ENCODE measurements at regions not wholly inside any gene's neighbourhood (a gene's known extent, or its start where the extent isn't known, plus 50 kb on each side); places are given as distances from the start of the nearest gene placed in this dataset.

GRCh38 chr1:116819081-116819480 lies 64.9 kb downstream of the CD2 start:
- DNase-seq (ENCODE audit: extremely low read depth, low read depth, low spot score) = no peak

- DNase-seq (ENCODE audit: extremely low read depth, low read depth, low spot score) = no peak
Measured at GRCh38 chr1:116820369-116820768, 66.1 kb downstream of the CD2 start.

GRCh38 chr1:116821763-116822162 lies 67.5 kb downstream of the CD2 start:
- no peak for DNase-seq (ENCODE audit: extremely low read depth, low read depth, low spot score)

GRCh38 chr1:116824631-116825206 lies 70.5 kb downstream of the CD2 start:
- no peak for DNase-seq (ENCODE audit: extremely low read depth, low read depth, low spot score)

GRCh38 chr1:116825207-116825719 lies 71.0 kb downstream of the CD2 start:
- no peak for DNase-seq (ENCODE audit: extremely low read depth, low read depth, low spot score)

- DNase-seq (ENCODE audit: extremely low read depth, low read depth, low spot score) = no peak
Measured at GRCh38 chr1:116825720-116826438, 71.6 kb downstream of the CD2 start.

GRCh38 chr1:116826818-116827606 lies 72.8 kb downstream of the CD2 start:
- no peak for DNase-seq (ENCODE audit: extremely low read depth, low read depth, low spot score)

GRCh38 chr1:116827607-116828105 lies 73.4 kb downstream of the CD2 start:
- no peak for DNase-seq (ENCODE audit: extremely low read depth, low read depth, low spot score)

GRCh38 chr1:116832308-116832931 lies 77.3 kb upstream of the PTGFRN start:
- DNase-seq (ENCODE audit: extremely low read depth, low read depth, low spot score) = no peak

- DNase-seq (ENCODE audit: extremely low read depth, low read depth, low spot score) = no peak
Measured at GRCh38 chr1:116832932-116833578, 76.7 kb upstream of the PTGFRN start.

GRCh38 chr1:116833718-116834117 lies 76.0 kb upstream of the PTGFRN start:
- DNase-seq (ENCODE audit: extremely low read depth, low read depth, low spot score) = no peak

- no peak for DNase-seq (ENCODE audit: extremely low read depth, low read depth, low spot score)
Measured at GRCh38 chr1:116834595-116834994, 75.1 kb upstream of the PTGFRN start.

GRCh38 chr1:116835161-116835560 lies 74.6 kb upstream of the PTGFRN start:
- DNase-seq (ENCODE audit: extremely low read depth, low read depth, low spot score) = no peak

- no peak for DNase-seq (ENCODE audit: extremely low read depth, low read depth, low spot score)
Measured at GRCh38 chr1:116836099-116836498, 73.6 kb upstream of the PTGFRN start.

GRCh38 chr1:116841569-116842344 lies 68.0 kb upstream of the PTGFRN start:
- DNase-seq (ENCODE audit: extremely low read depth, low read depth, low spot score) = no peak

- no peak for DNase-seq (ENCODE audit: extremely low read depth, low read depth, low spot score)
Measured at GRCh38 chr1:116842654-116843053, 67.1 kb upstream of the PTGFRN start.

- DNase-seq (ENCODE audit: extremely low read depth, low read depth, low spot score) = no peak
Measured at GRCh38 chr1:116844775-116845174, 64.9 kb upstream of the PTGFRN start.

- DNase-seq (ENCODE audit: extremely low read depth, low read depth, low spot score) = no peak
Measured at GRCh38 chr1:116847190-116847589, 62.5 kb upstream of the PTGFRN start.

GRCh38 chr1:116847688-116848531 lies 61.8 kb upstream of the PTGFRN start:
- peak; percentile 42 for DNase-seq (ENCODE audit: extremely low read depth, low read depth, low spot score)
